Hematopoietic multipotent progenitor cell treated with erythropoietin and hydrocortisone succinate and interleukin-3 and kit ligand, for 6 days (in vitro differentiated cells): ENCODE measurements at regions not wholly inside any gene's neighbourhood (a gene's known extent, or its start where the extent isn't known, plus 50 kb on each side); places are given as distances from the start of the nearest gene placed in this dataset.

Source experiments
- DNase-seq: peaks from one replicate; pipeline ENCODE4 v3.0.0-alpha.2; 2015

DNA sequence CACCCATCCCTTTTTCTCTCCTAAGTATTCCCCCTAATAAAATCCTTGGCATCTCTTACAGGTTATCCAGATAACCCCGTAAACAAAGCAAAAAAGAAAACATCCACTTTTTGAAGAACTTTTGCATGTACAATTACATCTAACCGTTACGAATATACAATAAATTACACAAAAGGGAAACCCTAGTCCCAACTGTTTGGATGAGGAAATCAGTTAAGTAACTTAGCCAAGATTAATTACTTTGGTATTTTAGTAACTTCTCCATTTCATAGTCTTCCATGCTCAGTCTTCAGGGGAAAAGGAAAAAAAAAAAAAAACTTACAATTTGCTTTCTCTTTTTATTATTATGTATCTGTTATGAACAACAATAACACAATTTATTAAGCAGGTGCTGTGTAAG is 212.9 kb downstream of the ACTL7B start:
- DNase-seq: peak; percentile 34

DNA sequence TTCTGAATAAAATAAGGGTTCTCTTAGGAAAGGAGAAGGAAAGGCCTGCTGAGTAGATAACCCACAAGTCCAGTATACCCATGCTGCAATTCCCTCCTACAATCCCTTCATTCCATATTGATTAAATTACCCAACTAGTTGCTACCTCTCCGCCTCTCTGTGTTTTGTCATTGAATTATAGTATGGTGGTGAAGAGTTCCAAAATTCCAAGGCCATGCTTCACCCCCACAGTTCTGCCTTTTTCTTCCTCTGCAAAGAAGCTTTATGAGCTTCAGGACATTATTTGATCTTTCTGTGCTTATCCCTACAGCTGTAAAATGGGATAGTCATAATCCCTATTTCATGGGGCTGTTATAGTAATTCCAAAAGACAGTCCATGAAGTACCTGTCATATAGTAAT is 215.6 kb downstream of the ACTL7B start:
- DNase-seq: no peak

GRCh38 chr9:108639696-108640095 is 216.1 kb downstream of the ACTL7B start:
- DNase-seq: no peak

- DNase-seq: no peak
Measured at GRCh38 chr9:108639091-108639490, 216.7 kb downstream of the ACTL7B start.

DNA sequence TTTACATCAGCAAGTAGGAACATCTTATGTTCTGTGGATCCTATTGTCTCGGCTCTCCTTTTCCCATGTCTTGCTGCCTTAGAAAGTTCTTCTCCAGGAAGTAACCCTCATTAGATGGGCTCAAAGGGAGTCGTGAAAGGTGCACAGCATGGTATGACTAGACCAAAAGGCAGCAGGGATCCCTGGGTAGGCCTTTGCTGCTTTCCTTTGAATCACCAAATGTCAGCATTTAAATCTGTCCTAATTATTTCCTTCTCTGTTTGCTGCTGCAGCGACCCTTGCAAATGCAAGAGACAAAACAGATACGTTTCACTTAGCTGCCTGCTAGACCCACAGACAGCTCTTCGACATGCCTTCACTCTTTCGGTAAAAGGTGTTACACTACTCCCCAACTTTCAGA is 218.4 kb downstream of the ACTL7B start:
- no peak for DNase-seq

DNA sequence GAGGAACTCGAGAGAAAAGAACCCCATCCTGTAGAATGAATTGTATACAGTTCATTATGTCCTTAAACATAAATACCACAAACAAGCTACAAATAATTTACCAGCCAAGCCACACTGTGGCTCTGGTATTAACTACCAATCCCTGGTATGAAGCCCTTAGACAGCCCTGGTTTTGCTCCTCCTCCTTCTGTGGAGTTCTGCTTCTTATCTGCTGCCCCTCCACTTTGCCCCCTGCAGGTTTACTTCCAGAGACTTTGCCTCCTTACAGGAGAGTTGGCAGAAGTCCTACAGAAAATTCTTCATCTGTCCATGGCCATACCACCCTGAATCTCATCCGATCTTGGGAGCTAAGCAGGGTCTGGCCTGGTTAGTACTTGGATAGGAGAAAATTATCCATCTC is 219.8 kb downstream of the ACTL7B start:
- no peak for DNase-seq

- DNase-seq: no peak
Measured at GRCh38 chr9:108634672-108635462, 220.9 kb downstream of the ACTL7B start.

GRCh38 chr9:108634204-108634603 is 221.6 kb downstream of the ACTL7B start:
- no peak for DNase-seq

DNA sequence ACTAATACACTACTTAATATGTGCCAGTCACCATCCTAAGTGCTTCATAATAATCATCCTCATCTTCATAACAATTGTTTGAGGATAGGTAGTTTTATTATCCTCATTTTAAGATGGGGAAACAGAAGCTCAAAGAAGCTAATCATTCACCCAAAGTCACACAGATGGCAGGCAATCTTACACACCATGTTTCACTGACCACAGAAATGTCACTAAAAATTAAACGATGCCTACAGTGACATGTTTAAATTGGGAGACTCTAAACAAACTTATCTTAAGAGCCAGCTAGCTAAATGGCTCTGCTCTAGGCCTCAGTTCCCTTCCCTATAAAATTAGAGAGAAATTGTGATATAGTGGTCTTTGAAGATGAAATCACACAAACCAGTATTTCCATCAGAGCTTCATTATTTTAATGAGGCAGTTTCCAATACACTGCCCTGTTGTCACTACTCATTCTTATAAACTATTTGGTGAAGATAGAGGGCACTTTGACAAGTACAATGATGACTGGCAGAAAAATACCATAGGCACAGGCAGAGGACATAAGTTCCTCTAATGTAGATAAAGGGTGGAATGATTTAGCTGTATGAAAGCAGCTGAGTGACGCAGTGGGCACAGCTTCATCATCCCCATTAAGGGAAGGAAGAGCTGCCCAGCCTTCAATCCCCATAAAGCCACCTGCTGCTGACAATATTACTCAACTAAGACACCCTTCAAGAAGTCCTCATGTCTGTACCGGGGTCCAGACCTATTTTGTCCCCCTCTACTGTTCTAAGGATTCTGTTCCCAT is 224.1 kb downstream of the ACTL7B start:
- peak; percentile 41 for DNase-seq

DNA sequence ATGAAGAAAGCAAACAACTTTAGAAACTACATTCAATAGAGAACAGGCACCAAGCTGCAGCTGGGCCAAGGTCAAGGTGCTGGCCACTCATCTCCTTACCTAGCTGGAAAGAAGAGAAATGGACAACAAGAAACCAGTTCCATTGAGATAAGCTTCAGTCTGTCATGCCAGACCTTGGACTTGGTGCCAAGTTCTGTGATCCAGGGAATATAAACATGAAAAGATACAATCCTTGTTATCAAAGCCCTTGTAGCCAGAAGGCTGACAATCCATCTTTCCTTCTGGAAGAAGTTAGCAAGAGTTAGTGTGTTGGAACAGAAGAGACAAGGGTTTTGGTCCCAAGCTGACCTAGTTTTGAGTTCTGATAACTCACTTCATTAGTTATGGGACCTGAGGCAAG is 227.5 kb downstream of the ACTL7B start:
- no peak for DNase-seq

GRCh38 chr9:108626743-108627142 is 229.0 kb downstream of the ACTL7B start:
- DNase-seq: no peak

GRCh38 chr9:108621991-108622855 is 233.6 kb downstream of the ACTL7B start:
- peak; percentile 47 for DNase-seq

DNA sequence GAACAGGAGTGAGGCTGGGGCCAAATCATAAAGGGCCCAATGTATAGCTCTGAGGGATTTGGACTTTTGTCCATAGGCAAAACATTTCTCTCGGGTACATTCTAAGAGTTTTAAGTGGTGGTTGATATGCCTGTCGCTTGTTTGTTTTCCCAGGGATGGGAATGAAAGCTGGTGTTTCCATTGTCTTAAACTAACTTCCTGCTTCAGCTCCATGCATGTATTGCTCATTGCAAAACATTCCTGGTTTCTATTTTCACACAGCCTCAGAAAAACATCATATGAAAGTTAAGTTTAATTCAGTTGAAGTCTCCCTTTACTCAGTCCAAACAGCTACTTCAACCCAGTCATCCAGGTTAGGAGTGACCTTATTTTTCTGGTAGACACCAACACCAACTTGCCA is 235.0 kb downstream of the ACTL7B start:
- no peak for DNase-seq

DNA sequence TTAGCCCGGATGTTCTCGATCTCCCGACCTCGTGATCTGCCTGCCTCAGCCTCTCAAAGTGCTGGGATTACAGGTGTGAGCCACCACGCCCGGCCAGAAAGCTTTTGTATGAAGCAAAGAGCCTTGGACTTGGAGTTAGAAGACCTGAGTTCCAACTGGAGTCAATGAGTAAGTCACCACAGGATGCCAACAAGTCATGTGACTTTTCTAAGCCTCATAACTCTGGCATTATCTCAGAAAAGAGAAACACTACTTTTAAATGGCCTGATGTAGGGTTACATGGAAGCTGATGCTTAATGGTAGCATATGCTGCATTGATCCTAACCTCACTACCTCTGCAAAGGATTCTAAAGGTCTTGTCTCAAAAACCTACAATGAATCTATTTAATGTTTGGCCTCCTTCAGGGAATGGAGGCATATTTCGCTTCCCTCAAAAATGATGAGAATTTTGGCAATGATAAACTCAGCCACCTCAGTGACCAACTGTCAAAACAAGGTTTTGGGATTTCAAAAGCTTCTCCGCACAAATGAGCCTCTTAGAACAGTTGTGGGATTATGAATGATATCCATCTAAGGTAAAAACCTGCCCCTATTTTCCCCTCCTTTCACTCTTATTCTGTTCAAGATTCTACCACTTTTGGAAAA is 236.8 kb downstream of the ACTL7B start:
- DNase-seq: no peak

DNA sequence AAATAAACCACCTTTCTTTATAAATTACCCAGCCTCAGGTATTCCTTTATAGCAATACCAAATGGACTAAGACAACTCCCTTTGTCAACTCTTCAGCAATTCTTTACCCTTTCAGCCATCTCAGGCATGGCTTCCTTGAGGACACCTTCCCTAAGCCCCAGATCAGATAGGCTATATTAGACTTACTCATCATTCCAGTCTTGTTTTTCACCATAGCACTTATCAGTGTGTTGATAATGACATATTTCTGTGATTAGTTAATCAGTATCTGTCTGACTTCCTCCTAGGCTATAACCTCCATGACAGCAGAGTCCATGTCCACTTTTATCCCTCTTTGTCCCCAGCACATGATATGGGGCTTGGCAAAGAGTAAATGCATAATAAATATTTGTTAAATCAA is 238.1 kb downstream of the ACTL7B start:
- no peak for DNase-seq

- DNase-seq: peak; percentile 65
Measured at GRCh38 chr9:108615152-108615551, 240.6 kb downstream of the ACTL7B start.

DNA sequence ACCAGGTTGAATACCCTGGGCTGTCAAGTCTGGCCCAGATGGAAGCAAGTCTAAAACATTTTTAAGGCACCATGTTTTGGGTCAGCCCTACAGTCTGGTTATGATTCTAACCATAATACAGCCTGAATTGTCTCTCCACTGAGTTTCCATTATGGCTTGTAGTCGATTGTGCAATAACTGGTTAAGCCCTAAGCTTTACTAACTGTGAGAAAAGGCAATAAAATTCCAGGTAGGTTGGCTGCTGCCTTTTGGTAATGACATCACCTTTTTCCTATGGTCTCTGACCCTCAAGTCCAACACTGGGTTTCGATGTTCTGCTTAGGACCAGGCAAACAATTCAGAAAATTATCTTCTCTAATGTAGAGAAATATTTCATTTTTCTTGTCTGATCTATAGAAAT is 243.3 kb downstream of the ACTL7B start:
- DNase-seq: no peak

- DNase-seq: no peak
Measured at GRCh38 chr9:108609897-108610253, 245.9 kb downstream of the ACTL7B start.

- no peak for DNase-seq
Measured at GRCh38 chr9:108609227-108609896, 246.4 kb downstream of the ACTL7B start.

DNA sequence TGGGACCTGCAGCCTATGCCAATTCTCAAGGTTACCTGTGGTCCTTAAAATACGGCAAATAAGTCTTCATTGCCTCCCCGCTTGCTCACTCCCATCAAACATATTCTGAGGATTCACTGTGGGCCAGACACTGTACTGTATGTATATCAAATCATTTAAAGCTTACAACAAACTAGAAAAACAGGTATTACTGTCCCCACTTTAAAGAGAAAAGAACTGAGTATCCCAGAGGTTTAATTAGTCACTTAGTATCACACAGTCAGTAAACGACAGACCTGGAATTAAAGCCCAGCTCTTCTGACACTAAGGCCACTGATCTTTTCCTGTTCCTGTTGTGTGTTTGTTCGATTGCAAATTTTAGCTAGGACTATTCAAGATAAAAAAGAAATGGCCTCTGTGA is 248.2 kb downstream of the ACTL7B start:
- no peak for DNase-seq

- DNase-seq: no peak
Measured at GRCh38 chr9:108606401-108606800, 249.4 kb downstream of the ACTL7B start.

- no peak for DNase-seq
Measured at GRCh38 chr9:108603141-108603540, 252.6 kb downstream of the ACTL7B start.
